GM19467 (cell line): ENCODE measurements at regions not wholly inside any gene's neighbourhood (a gene's known extent, or its start where the extent isn't known, plus 50 kb on each side); places are given as distances from the start of the nearest gene placed in this dataset.
"Not testable (repeated sequence)": the region's sequence is repeated elsewhere in the genome, so short reads cannot be mapped to it uniquely, and the experiment has no call there.

ENCODE experiments used
- ATAC-seq: cut with Tn5 transposase; IDR thresholded peaks from one replicate; pipeline ENCODE4 v1.9.1; 2021; ENCODE audit warnings: mild to moderate bottlenecking, moderate library complexity; ENCODE audit not compliant: unreplicated experiment

- ATAC-seq = no peak
Measured at GRCh38 chr1:73104749-73105148, 822.4 kb upstream of the NEGR1 start.

- ATAC-seq = no peak
Measured at GRCh38 chr1:73100216-73100615, 817.9 kb upstream of the NEGR1 start.

DNA sequence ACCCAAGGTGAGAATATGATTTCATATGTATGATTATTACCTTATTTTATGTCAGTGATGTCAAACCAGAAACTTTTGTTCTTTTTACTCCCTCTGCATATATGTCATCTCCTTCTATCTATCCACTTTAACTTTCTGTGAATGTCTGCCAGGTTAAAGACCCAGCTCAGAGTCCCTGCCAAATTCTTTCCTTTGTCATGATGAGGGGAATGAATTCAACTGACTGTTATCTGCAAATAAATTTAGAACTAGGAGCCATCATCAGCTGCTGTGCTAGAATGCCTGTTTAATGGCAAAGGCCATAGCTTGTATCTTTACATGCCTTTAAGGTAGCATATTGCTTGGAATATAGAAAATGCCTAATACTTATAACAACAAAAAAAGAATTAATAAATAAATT is 815.6 kb upstream of the NEGR1 start:
- no peak for ATAC-seq

- ATAC-seq = no peak
Measured at GRCh38 chr1:73096841-73097240, 814.5 kb upstream of the NEGR1 start.

DNA sequence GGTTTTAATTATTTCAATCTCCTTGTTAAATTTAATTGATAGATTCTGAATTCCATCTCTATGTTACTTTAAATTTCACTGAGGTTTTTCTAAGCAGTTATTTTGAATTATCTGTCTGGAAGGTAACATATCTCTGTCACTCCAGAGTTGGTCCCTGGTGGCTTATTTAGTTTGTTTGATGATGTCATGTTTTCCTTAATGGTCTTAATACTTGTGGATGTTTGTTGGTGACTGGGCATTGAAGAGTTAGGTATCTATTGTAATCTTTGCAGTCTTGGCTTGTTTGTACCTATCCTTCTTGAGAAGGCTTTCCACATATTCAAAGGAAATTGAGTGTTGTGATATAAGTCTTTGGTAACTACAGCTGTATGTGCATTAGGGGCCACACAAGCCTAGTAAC is 810.0 kb upstream of the NEGR1 start:
- no peak for ATAC-seq

GRCh38 chr1:73066866-73067265 is 784.5 kb upstream of the NEGR1 start:
- no peak for ATAC-seq

DNA sequence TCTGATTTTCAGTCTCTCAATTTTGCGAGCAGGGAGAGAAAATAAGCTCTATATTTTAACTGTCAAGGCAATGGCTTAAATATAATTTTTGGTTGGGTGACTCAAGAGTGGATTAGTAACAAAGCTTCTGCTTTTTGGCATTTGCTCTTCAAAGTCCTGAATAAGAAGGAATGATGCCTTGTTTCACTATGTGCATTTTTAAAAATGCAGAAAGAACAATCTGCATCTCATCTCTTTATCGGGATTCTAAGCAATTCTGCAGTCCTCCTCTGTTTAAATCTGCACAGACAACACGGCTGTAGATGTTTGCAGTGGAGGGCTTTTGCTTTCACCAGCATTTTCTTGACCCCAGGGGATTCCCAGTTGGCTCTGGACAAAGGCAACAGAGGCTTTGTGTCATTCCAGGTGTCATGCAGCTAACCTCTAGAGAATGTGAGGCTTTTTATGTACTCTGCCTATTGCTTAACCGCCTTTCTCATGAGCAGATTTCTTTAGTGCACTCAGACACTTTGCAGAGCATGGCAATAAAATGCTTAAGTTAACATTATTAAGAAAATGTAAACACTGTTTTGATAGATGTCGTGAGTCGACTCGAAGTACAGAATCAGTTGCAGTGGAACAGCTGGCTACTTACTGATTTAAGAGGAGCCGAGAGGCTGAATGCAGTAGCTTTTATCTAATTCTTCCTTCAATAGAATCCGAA is 783.2 kb upstream of the NEGR1 start:
- no peak for ATAC-seq

DNA sequence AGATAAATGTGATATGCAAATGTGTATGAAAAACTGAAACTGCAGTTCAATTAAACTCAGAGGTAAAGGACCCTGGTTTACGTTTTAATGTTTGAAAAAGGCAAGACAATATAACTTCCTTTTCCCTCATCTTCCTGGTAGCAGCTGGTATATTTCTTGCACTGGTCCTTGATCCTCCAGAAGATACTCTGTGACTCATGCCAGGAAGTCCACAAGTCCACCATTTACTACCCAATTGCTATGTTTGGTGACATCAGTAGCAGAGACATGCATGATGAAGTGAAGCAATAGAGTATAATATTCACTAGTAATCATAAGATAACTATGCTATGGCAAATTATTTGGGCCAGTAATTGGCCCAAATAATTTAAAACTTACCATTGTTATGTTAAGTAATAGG is 774.5 kb upstream of the NEGR1 start:
- no peak for ATAC-seq

DNA sequence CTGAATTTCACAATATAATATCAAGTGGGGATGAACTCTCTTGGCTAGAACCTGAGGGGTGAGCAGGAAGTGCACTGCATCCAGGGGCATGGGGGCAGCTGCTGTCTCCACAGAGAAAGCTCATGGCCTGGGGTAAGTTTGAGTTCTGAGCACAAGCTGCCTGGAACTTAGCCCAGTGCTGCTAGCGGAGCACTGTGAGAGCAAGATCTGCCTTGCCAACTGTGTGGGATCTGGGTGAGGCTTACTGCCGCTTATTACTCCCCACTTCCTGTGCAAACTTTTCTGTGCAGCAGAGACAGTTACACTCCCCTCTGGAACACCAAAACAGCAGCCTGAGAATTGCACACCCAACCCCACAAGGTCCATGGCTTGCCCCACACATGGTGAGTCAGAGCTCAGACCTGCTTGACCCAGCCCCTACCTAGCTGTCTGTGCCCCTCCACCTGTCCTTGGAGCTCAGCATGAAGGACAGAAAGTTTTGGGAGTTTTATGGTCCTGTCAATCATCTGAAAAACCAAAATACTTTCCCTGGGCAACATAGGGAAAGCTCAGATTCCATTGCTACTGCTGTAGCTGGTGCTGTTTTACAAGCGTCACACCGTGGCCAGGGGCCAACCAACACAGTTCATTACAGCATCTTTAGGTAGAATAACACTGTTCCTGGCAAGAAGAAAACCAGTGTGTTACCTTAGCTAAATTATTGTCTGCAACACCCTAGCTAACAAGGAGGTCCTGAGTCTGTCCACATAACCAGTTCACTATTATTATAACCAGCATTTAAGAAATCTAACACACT is 762.1 kb upstream of the NEGR1 start:
- ATAC-seq = no peak

GRCh38 chr1:73042403-73042802 is 760.1 kb upstream of the NEGR1 start:
- ATAC-seq = no peak

DNA sequence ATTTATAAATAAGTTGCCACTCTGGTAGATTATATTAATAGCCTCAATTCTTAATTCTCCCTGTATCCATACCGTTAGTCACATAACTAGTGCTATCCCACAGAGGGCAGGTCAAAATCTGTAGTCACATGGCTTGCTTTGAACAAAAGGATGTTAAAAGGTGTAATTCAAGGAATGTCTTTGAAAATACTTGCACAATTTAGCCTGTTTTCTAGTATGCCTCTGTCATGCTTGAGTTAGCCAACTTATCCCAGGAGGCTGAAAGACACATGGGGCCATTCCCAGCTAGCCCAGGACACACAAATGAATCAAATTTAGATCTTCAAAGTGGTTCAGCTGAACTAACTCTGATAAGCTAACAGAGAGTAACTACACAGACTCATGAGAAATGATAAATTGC is 758.5 kb upstream of the NEGR1 start:
- no peak for ATAC-seq

- no peak for ATAC-seq
Measured at GRCh38 chr1:73034271-73034670, 751.9 kb upstream of the NEGR1 start.

- no peak for ATAC-seq
Measured at GRCh38 chr1:73033640-73034039, 751.3 kb upstream of the NEGR1 start.

GRCh38 chr1:73029571-73029970 is 747.2 kb upstream of the NEGR1 start:
- ATAC-seq = no peak

DNA sequence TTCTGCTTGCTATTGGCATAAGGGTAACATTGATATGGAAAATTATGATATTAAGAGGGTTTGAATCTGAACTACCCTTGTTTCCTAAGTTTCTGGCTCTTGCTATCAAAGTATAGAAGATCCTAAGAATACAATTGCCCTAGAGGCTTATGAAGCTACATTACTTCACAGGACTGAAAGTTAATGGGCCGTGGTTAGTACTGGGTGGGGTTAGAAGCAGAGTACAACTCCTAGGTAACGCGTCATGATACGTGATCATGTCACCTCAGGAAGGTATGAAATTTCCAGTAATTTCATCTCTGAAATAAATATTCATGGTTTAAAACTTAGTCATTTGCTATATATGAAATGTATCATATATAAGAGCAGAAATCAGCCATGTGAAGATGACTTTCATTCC is 743.8 kb upstream of the NEGR1 start:
- ATAC-seq = no peak

DNA sequence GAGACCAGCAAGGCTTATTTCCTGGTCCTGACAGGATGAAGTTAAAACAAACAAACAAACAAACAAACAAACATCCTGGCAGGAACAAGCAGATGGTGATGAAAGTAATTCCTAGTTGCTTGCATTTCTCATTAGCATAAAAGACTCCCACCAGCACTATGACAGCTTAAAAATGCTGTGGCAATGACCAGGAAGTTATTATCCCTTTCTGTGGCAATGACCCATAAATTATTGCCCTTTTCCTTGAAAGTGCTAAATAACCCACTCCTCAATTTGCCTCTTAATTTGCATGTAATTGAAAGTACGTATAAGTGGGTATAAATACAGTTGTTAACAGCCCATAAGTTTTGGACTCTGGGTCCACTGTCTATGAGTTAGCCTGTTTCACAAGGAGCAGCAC is 727.6 kb upstream of the NEGR1 start:
- ATAC-seq = no peak

GRCh38 chr1:73009311-73009710 is 727.0 kb upstream of the NEGR1 start:
- no peak for ATAC-seq

- no peak for ATAC-seq
Measured at GRCh38 chr1:72997624-72998023, 715.3 kb upstream of the NEGR1 start.

DNA sequence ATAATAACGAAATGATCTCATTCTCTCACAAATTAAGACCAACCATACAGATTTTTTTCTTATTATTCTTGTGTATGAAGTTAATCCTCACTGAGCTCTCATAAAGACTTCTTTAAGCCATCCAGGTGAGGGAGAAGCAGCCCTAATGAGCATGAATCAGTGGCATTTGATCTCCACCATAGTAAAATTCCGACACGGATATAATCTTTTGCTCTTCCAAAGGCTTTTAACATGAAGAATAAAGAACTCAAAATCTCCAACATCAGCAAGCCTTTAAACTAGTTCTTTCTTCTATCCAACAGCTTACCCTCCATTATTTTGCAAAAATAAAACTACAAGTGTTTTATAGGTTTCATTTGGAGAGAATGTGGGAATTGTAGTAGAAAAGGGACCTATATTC is 714.7 kb upstream of the NEGR1 start:
- no peak for ATAC-seq

DNA sequence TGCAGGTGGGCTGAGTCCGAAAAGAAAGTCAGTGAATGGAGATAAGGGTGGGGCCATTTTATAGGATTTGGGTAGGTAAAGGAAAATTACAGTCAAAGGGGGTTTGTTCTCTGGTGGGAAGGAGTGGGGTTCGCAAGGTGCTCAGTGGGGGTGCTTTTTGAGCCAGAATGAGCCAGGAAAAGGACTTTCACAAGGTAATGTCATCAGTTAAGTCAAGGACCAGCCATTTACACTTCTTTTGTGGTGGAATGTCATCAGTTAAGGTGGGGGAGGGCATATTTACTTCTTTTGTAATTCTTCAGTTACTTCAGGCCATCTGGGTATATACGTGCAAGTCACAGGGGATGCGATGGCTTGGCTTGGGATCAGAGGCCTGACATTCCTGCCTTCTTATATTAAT is 705.5 kb upstream of the NEGR1 start:
- ATAC-seq = not testable (repeated sequence)

- ATAC-seq = no peak
Measured at GRCh38 chr1:72986591-72987290, 704.4 kb upstream of the NEGR1 start.

- ATAC-seq = not testable (repeated sequence)
Measured at GRCh38 chr1:72985024-72985423, 702.7 kb upstream of the NEGR1 start.
